Suppressor macrophage treated with lipopolysaccharide for 4 hours (primary cell): ENCODE measurements at regions not wholly inside any gene's neighbourhood (a gene's known extent, or its start where the extent isn't known, plus 50 kb on each side); places are given as distances from the start of the nearest gene placed in this dataset.

Experiments used
- DNase-seq: peaks from one replicate; pipeline ENCODE4 v3.0.0-alpha.2; 2020

DNA sequence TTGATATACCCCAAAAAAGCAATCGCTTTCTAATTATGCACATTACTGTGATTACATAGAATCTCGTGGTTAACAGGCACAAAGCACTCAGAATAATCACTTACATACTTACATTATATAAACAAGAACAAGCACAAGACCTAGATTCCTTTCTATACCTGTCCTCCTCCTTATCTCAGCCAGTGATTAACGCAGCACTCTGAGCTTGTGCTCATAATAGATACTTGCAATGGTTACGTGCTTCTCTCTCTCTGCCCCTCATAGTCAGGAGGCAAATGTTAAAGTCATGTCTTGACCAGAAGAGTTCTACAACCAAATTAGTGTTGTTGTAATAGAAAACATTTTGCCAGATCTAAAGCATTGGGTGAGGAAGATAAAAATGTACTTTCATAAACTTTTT lies 342.2 kb upstream of the PKDCC start:
- no peak for DNase-seq

DNA sequence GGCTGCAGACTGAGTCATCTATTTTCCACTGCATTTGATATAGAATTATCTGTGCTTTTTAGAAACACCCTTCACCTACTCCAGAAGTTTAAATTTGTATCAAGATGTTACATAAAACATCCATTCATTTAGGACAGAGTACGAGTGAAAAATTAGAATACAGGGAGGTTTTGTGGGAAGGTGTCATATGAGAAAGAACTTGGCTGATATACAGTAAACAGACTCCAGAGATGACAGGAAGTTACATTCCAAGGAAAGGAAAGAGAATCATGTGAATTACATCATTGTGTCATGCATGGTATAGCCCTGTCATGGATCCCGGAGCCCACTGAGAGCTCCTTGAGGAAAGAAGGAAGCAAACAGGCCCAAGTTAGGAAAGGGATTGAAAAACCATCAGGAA lies 341.5 kb upstream of the PKDCC start:
- no peak for DNase-seq

GRCh38 chr2:41707790-41708451 lies 339.9 kb upstream of the PKDCC start:
- DNase-seq = no peak

DNA sequence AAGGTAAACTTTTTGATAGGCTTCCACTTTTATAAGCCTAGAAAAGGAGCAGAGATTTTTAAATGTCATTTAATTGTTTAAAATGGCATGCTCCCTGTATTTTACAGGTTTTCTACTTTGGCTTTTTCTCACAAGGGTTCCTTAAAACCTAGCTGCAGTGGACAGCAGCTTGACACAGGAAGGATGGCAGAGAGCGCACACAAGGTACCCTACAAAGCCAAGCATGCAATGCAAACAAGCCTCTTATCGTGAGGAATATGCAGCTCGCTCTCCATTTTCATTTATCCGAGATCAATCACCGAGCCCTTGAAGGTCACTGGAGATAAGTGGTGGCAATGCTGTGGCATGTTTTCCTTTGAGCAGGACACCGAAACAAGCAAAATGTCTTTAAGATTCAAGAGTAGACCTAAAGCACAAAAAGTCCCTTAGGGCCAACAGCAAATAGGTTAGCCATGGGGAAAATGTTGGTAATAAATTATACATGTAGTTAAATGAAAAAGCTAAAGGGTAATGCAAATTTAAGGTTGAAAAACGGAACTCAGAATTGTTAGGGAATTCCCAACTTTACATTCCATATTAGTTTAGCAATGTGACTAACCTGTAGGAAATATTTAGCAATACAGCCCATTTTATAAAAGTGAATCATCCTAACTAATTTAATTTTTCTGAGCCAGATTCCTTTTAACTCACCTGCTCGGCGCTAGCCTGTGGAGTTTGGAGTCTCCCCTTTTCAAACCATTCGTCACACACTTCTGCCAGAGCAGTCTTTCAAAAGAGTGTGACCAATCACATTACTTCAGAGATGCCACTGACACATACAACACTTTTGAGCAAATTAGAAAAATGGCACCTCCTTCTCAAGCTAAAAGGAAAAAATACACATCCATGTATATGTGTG lies 337.9 kb upstream of the PKDCC start:
- DNase-seq = no peak

GRCh38 chr2:41710944-41711343 lies 336.9 kb upstream of the PKDCC start:
- DNase-seq = peak; percentile 20

DNA sequence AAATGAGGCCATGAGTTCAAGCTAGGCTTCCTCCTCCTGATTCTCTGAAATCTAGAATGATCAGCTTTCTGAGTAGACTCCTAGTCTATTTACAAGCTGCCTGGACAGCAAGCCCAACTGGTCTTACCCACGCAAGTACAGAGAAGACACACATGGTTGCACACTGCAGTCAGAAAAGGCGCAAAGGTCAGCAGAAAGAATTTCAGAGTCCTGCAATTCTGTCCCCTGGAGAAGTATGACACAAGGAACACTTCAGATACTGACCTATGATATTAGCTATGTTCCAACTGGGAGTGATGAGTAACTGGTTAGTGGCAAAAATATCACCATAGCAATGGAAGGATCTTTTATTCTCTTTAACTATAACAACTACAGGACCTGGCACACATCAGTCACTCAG lies 336.1 kb upstream of the PKDCC start:
- DNase-seq = no peak

DNA sequence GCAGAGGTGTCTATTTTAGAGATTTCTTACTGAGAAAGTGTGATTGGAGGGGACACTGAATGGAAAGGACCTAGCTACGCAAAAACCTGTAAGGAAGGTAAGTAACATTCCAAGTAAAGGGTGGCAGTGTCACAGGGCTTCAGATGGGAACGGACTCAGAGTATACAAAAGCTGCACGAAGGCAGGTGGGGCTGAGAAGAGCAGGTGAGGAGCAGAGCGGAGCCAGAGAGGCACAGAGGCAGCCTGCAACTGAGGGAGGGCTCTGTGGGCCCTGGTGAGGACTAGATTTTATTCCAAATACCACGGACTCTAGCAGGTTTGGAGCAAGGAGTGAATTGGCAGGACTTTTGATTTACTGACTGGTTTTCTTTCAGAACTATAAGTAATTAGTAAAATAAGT lies 331.3 kb upstream of the PKDCC start:
- no peak for DNase-seq

GRCh38 chr2:41717839-41718238 lies 330.0 kb upstream of the PKDCC start:
- DNase-seq = no peak

DNA sequence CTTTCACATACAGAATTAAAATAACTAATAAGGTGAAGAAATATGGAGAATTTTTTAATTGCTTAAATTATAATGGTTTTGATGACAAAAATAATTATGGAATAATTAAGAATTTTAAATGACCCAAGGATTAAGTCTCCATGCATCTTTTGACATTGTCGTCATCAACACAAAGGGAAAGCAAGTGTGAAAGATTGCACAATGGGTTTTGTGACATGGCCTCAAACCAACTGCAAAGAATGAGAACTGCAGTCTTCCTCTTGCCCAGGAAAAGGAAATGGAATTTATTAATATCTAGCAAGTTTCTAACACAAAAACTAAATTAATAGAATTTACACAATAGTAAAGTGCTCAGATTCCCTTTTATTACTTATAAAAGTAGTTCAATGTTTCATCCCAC lies 329.1 kb upstream of the PKDCC start:
- DNase-seq = peak; percentile 69

GRCh38 chr2:41719756-41720155 lies 328.1 kb upstream of the PKDCC start:
- no peak for DNase-seq

DNA sequence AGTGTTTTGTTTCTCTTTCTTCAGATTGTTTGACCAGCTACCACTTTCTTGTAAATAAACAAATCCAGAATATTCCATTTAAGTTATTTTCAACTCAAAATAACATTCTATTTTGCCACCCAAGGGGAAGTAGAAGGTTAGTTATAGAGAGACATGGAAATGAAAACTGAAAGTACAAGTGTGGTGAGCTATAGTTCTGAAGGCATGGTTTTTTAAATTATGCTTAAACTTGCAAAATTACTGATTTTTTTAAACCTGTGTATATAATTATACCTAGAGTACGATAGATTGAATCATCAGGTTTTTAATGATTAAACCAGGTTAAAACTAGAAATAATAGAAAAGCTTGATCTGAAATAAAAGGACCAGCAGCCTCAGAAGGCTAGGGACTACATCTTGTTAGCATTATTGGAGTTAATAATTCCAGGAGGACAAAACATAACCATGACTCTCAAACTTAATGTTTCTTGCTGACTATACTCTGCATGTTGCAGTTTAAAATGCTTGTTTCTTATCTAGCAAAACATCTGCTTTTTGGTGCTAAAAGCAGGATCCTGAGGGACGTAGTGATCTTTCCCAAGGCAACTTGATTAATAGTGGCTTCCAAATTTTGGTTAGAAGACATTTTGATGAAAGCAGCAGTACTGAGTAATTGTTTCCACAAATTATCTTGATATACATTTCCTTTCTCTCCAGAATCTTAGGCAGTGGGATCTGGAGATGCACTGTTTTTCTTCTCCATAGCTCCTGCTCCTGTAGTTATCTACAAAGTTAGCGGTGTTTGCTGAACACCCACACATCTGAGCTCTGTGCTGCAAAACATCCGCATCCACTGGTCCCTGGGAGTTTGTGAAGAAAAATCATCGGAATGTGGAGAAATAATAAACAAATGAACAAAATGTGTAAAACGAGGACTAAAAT lies 327.2 kb upstream of the PKDCC start:
- DNase-seq = peak; percentile 35

- DNase-seq = no peak
These were observed 325.0 kb upstream of the PKDCC start for GRCh38 chr2:41722668-41723369.

DNA sequence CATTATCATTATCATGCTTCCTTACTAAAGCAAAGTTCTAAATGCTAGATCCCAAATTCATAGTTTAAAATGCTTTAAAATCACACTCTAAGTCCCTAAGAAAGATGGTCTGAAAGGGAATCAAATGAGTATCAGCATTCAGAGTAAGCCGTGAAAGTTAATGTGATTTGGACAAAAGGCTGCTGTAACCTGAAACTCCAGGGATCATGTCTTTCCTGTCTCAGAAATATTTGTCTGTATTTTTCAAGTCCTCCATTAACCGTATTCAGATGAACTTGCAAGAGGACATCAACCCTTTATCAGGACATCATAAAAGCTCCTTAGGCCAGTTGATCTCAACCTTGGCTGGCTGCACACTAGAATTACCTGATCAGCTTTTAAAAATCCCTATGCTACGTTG lies 324.3 kb upstream of the PKDCC start:
- no peak for DNase-seq

DNA sequence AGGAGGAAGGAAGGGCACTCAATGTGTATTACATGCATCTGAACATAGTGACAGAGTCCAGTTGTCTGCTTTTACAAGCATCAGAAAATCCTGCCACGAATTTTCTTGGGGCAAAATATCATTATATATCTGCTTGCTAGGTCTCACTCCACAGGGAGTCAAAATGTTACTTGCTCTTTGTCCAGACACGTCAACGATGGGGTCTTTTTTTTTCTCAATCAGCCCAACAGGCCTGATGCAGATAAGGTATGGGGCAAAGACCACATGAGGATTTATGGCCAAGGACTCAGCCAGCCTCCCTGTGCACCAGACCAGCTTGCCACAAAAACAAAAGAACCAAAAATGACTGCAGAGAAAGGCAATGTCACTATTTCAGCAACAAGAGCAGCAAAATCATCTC lies 323.4 kb upstream of the PKDCC start:
- no peak for DNase-seq

DNA sequence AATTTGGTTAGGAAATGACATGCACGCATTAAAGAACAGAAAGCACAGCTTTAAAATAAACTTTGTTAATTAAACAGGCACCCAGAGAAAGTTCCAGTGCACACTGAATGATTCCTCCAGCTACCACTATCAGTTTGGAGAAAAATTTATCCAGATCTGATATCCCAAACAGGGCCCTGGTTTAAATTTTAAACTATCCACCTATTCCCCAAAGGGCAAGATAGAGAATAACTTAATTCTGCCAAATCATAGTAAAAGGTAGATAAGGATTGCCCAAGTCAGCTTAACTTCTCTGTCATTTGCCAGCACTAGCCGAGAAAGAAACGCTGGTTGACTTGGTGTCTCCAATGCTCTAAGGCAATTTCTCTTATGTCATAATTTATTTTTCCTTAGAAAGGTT lies 321.9 kb upstream of the PKDCC start:
- no peak for DNase-seq

DNA sequence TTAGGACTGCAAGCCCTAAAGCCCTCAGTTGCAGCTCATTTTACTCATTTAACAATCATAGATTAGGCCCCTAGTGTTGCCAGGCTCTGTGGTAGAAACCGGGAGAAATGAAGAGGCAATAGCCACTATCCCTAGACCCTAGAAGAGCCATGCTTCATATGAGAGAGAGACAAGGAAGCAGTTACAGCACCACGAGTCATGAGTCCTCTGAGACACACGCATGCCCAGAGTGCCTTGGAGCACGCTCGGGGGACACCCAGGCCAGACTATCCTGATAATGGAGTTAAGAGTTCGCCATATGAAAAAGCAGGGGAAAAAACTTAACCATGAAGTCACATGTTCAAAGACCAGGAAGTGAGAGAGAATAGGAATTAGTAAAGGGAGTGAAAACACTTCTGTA lies 321.5 kb upstream of the PKDCC start:
- no peak for DNase-seq

DNA sequence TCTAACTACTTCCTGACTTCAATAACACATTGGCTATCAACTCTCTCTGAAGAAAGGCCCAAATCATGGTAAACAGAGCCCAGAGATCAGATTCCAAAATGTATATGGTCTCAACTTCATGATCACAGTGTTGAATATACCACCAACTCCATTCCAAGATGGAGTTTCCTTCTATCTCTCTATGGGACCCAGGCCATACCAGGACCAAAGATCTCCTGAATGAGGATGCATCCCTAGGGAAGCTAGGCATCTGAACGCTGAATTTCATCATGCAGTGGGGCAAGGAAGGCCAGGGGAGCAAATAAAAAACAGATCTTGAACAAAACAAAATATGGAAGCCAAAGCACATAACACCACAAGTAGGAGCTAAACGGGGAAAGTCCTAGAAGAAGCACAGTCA lies 320.7 kb upstream of the PKDCC start:
- DNase-seq = no peak

DNA sequence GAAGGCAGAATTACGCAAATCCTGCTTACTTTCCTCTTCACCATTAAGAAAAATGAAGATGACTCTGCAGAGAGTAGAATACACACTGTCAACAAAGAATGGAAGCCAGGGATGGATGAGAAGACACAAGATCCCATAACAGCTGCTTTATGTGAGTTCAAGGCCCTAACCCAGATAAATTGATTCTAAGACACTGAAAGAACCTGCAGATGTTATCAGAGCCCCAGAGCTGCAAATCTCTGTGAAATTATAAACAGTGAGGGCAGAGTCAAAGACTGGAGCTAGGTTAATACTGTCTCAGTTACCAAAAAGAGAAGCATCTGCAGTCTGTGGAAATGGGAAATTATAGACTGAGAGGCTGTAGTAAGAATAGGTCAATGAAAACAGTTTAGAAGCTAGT lies 320.1 kb upstream of the PKDCC start:
- DNase-seq = no peak

DNA sequence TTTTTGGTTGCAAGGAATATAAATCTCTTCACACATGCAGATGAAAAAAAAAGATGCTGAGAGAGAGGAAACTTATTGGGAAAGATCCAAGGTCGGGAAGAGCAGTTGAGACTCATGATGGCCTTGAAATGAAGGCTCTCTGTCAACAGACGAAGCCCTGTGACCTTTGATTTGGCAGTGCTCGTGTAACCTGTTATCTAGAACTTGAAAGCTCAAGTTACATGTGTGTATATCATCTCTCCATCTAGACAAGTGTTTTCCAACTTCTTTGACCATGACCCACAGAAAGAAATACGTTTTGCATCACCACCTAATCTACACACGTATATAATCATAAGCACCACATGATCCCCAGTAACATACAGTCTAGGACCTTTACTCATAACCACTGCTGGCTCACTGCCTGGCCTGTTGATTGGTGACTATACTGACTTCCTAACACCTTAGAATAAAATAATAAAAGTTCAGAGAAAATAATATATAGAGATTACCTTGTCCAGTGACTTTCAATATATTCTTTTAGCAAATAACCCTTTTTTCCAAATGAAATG lies 319.0 kb upstream of the PKDCC start:
- no peak for DNase-seq

GRCh38 chr2:41729800-41730364 lies 317.9 kb upstream of the PKDCC start:
- DNase-seq = no peak

GRCh38 chr2:41735006-41735405 lies 312.8 kb upstream of the PKDCC start:
- no peak for DNase-seq

GRCh38 chr2:41735476-41735875 lies 312.3 kb upstream of the PKDCC start:
- peak; percentile 13 for DNase-seq
